ENCODE measurements at regions not wholly inside any gene's neighbourhood (a gene's known extent, or its start where the extent isn't known, plus 50 kb on each side); places are given as distances from the start of the nearest gene placed in this dataset.
A peak's percentile ranks its signal among the peaks of the same experiment; 100 is the strongest.

- ChIA-PET CTCF (no interaction called here), POLR2A (ENCODE audit: unreplicated experiment) (no interaction called here)
- BruUV-seq (replicated peaks), result no TSS peak
- DNase-seq (no peak), ATAC-seq (no peak)
- H3K27me3 ChIP-seq (ENCODE audit: low read length), result no peaks in the 10 kb centered on the region
- H4K20me1 ChIP-seq (ENCODE audit: low read length), result no peaks in the 10 kb centered on the region
- H3K4me3 ChIP-seq (ENCODE audit: low read length), result no peak overlapping the region
- intact Hi-C loops (cut with micrococcal nuclease), result no loop called here
- no peaks in the 10 kb centered on the region for H3K9me2 ChIP-seq (replicated peaks; ENCODE audit: low read length)
- H2AFZ ChIP-seq (ENCODE audit: low read length), result no peak overlapping the region
- H3K4me1 ChIP-seq (ENCODE audit: insufficient read depth, low read length), result no peaks in the 10 kb centered on the region
- no peak overlapping the region for H3K27ac ChIP-seq (ENCODE audit: low read length)
- H3K36me3 ChIP-seq (ENCODE audit: low read depth, low read length), result no peaks in the 10 kb centered on the region
- no peak overlapping the region for H3K4me2 ChIP-seq (ENCODE audit: low read length)
- H3K79me2 ChIP-seq (ENCODE audit: low read length), result no peaks in the 10 kb centered on the region
- H3K9me3 ChIP-seq (ENCODE audit: low read length), result no peaks in the 10 kb centered on the region
- TF ChIP-seq EZH2 (IDR thresholded peaks at IDR 0.05; ENCODE audit: low read length, unreplicated experiment) (no peak), EZH2phosphoT487 (IDR thresholded peaks at IDR 0.05; ENCODE audit: borderline replicate concordance, low read length) (no peak), CTCF (conservative IDR thresholded peaks at IDR 0.05; ENCODE audit: low read depth, low read length) (no peak)
- no peak overlapping the region for H3K9ac ChIP-seq (ENCODE audit: low read length)
- H3F3A ChIP-seq (ENCODE audit: low read length, unreplicated experiment), result no peaks in the 10 kb centered on the region
These were observed 785.6 kb upstream of the KLHL1 start for GRCh38 chr13:70893832-70894231.

GRCh38 chr13:70890289-70890688 is 782.0 kb upstream of the KLHL1 start:
- Histone ChIP-seq H3K79me2 (ENCODE audit: low read length) (no peaks in the 10 kb centered on the region), H3K9me2 (replicated peaks; ENCODE audit: low read length) (no peaks in the 10 kb centered on the region), H3K36me3 (ENCODE audit: low read depth, low read length) (no peaks in the 10 kb centered on the region), H3K4me1 (ENCODE audit: insufficient read depth, low read length) (no peaks in the 10 kb centered on the region), H3K9me3 (ENCODE audit: low read length) (no peaks in the 10 kb centered on the region), H3K27ac (ENCODE audit: low read length) (no peak overlapping the region), H2AFZ (ENCODE audit: low read length) (no peak overlapping the region), H4K20me1 (ENCODE audit: low read length) (no peaks in the 10 kb centered on the region), H3K4me3 (ENCODE audit: low read length) (no peak overlapping the region), H3F3A (ENCODE audit: low read length, unreplicated experiment) (no peaks in the 10 kb centered on the region), H3K27me3 (ENCODE audit: low read length) (no peaks in the 10 kb centered on the region), H3K4me2 (ENCODE audit: low read length) (no peak overlapping the region), H3K9ac (ENCODE audit: low read length) (no peak overlapping the region)
- peak; percentile 1 for DNase-seq
- ChIA-PET POLR2A (ENCODE audit: unreplicated experiment) (no interaction called here), CTCF (no interaction called here)
- TF ChIP-seq EZH2phosphoT487 (IDR thresholded peaks at IDR 0.05; ENCODE audit: borderline replicate concordance, low read length) (no peak), EZH2 (IDR thresholded peaks at IDR 0.05; ENCODE audit: low read length, unreplicated experiment) (no peak)
- intact Hi-C loops (cut with micrococcal nuclease), result no loop called here
- no TSS peak for BruUV-seq (replicated peaks)
- ATAC-seq, result no peak

GRCh38 chr13:70889163-70889562 is 780.9 kb upstream of the KLHL1 start:
- TF ChIP-seq CTCF (conservative IDR thresholded peaks at IDR 0.05; ENCODE audit: low read depth, low read length), result no peak
- no peak for TF ChIP-seq EZH2 (IDR thresholded peaks at IDR 0.05; ENCODE audit: low read length, unreplicated experiment)
- no peak for TF ChIP-seq EZH2phosphoT487 (IDR thresholded peaks at IDR 0.05; ENCODE audit: borderline replicate concordance, low read length)
- no peaks in the 10 kb centered on the region for H3K79me2 ChIP-seq (ENCODE audit: low read length)
- H3K9ac ChIP-seq (ENCODE audit: low read length), result no peak overlapping the region
- H3K9me2 ChIP-seq (replicated peaks; ENCODE audit: low read length), result no peaks in the 10 kb centered on the region
- no peak overlapping the region for H2AFZ ChIP-seq (ENCODE audit: low read length)
- no peaks in the 10 kb centered on the region for H3K9me3 ChIP-seq (ENCODE audit: low read length)
- H3K36me3 ChIP-seq (ENCODE audit: low read depth, low read length), result no peaks in the 10 kb centered on the region
- ATAC-seq, result no peak; the same call in 1 of the 2 replicates
- no peak overlapping the region for H3K4me2 ChIP-seq (ENCODE audit: low read length)
- ChIA-PET CTCF (no interaction called here), POLR2A (ENCODE audit: unreplicated experiment) (no interaction called here)
- no peak overlapping the region for H3K27ac ChIP-seq (ENCODE audit: low read length)
- no peaks in the 10 kb centered on the region for H3K27me3 ChIP-seq (ENCODE audit: low read length)
- H3F3A ChIP-seq (ENCODE audit: low read length, unreplicated experiment), result no peaks in the 10 kb centered on the region
- BruUV-seq (replicated peaks), result no TSS peak
- H3K4me1 ChIP-seq (ENCODE audit: insufficient read depth, low read length), result no peaks in the 10 kb centered on the region
- intact Hi-C loops (cut with micrococcal nuclease), result no loop called here
- H4K20me1 ChIP-seq (ENCODE audit: low read length), result no peaks in the 10 kb centered on the region
- peak; percentile 4 for DNase-seq
- no peak overlapping the region for H3K4me3 ChIP-seq (ENCODE audit: low read length)
